Sigmoid colon (tissue), 4 donors: ENCODE measurements at regions not wholly inside any gene's neighbourhood (a gene's known extent, or its start where the extent isn't known, plus 50 kb on each side); places are given as distances from the start of the nearest gene placed in this dataset.

ENCODE experiments used
- POLR2A ChIP-seq, 2 donors: fragments of 450-650 bp; IDR thresholded peaks; one replicate each; pipeline ENCODE4 v1.6.1; 2016; ENCODE audit warnings: antibody characterized with exemption in 2 of 2, mild to moderate bottlenecking in 2 of 2, moderate library complexity in 2 of 2
- POLR2AphosphoS5 ChIP-seq, 4 donors: sonication (generic); formaldehyde crosslinking; IDR thresholded peaks; one replicate each; pipeline ENCODE4 v1.6.1; 2017; ENCODE audit warnings: antibody characterized with exemption in 4 of 4

GRCh38 chr4:120525106-120525505 lies 397.4 kb downstream of the PRDM5 start:
- no peak for TF ChIP-seq POLR2A (IDR thresholded peaks at IDR 0.05)
- no peak for TF ChIP-seq POLR2AphosphoS5 (IDR thresholded peaks at IDR 0.05)
